HG02759 (cell line): ENCODE measurements at regions not wholly inside any gene's neighbourhood (a gene's known extent, or its start where the extent isn't known, plus 50 kb on each side); places are given as distances from the start of the nearest gene placed in this dataset.
"Not testable (repeated sequence)": the region's sequence is repeated elsewhere in the genome, so short reads cannot be mapped to it uniquely, and the experiment has no call there.

Experiments
- ATAC-seq: cut with Tn5 transposase; IDR thresholded peaks from one replicate; pipeline ENCODE4 v1.9.1; 2021; ENCODE audit warnings: mild to moderate bottlenecking, moderate library complexity; ENCODE audit not compliant: unreplicated experiment

DNA sequence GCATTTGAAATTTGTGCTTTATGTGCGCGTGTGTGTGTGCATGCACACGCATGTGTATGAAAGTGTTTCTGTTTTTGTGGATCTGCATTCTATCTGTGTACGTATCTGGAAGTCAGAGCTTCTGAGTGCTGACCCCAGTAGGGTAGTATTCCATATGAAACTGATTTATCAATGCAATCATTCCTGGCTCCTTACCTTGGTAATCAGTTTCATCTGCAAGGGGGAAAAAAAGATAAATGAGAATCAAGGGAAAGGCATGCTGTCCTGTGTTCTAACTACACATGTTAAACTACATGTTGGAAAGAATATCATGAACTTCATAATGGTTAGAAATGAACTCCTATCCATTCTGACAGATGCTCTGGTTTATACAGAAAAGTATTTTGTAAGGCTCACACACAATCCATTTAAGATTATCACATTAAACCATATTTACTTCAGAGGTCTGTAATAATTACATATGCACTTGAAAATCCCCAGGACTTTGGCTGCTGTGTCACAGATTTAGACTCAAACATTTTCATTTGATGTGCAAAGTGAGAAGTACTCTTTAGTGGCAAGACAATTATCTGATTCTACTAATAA is 276.1 kb upstream of the LMO3 start:
- no peak for ATAC-seq

DNA sequence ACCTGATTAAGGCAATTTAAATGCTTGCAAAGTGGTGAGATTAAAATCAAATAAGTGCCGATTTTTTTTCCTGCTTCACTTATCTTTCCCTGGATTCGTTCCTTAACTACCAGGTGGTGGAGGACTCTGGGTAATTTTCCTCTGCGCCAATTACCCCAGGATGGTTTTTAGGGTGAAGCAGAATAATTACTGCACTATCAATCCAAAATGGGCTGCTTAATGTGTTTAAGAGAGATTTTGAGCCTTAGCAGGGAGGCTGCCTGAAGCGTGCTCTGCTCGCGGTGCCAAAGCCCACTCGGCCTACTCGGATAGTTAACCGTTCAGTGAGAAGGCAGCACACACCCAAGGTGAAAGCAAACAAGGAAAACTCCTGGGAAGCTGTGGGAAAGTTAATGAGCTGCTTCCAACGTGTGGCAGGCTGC is 274.9 kb upstream of the LMO3 start:
- no peak for ATAC-seq

DNA sequence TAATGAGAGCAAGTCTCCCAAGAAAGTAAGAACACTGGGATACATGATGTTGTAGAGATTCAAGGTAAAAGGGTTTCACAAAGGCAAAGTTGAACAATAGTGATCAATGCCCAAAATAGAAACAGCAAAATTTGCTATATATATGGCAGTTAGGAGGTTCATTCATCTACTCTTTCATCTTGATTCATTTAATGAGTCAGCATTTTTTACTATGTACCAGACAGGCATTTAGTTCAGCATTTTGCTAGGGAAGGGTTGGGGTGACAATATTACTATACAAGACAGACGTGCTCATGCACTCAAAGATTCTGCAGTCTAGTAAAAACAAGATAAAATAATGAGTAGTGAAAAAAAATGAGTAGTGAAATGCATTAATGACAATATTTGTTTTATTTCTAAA is 264.9 kb upstream of the LMO3 start:
- no peak for ATAC-seq

DNA sequence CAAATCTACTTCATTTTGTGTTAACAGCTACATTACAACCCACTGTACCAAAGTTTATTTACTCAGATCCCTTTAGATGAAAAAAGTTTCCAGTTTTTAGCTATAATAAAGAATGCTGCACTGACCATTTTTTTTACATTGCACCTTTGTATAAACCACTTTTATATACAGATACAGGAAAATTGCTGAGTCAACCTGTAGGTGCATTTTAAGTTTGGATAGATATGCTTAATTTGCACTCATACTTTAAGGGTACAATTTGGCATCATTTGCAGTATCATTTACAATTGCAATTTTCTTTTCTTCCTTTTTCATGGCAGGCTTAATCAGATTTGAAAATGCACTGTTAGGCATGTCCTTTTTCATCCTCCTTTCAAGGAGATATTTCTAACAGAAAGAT is 257.8 kb upstream of the LMO3 start:
- ATAC-seq, result no peak

DNA sequence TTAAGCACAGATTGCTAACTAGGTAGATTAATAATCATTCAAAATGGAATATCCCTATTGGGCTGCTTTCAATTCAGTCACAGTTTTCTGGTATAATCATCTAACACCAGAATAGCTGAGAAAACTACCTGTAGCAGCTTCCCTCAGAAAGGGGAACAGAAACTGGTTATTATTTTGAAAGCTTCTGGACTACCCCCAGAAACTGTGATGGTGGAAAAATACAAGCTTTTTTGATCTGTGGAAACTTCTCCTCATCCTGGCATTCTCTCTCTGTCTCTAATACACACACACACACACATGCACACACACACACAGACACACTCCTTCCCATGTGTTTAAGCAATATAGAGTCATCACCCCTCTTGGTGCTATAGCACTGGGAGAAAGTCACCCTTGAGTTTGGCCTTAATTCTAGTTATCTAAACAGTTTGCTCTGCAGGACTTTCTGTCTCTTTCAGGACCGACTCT is 251.5 kb upstream of the LMO3 start:
- ATAC-seq, result peak; percentile 96

DNA sequence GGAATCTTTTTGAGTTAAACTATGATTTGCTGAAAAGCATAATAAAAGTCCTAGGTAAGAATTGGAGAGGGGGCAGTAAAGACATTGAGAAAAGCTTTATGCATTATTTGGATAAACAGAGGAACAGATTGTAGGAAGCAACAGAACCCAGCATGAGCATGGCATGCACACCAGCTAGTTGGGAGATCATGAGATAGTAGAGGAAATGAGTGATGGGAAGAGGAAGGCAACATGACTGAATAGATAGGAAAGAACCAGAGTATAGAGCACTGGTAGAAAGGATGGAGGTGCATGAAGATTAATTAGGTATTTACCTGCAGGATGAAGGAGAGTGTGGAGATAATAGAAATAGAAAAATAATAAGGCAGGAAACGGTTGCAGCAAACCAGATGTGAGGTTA is 248.5 kb upstream of the LMO3 start:
- ATAC-seq, result no peak

DNA sequence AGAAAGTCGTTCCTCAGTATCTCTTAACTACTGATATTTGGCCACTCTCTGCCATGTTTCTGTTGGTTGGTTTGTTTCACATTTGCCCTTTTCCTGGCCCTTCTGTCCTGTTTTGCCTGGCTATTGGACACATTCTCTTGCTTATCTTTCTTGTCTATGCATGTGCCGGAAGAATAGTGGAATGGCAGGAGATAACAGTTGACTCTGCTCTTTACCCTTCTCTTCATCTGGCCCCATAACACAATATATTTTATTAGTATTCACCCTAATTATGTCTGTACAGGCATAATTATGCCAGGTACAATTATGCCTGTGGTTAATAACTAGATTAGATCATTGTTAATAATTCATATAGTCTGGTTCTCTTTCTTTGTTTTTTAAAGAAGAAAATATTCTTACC is 243.5 kb upstream of the LMO3 start:
- ATAC-seq, result no peak

DNA sequence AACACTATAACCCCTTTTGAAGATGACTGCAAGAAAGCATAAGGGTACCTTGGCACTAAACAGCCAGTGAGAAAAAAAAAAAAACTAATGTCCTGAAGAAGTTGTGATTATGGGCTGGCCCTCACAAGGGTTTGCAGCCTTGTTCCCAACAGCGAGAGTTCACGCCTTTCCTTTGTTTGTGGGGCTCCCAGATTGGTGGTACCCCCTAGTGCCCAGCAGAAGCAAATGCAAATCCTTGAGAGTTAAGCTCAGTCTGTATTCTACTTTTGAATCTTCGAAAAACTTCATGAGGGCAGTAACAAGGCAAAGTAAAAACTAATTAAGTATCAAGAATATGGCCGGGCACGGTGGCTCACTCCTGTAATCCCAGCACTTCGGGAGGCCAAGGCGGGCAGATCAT is 238.9 kb upstream of the LMO3 start:
- ATAC-seq, result no peak

DNA sequence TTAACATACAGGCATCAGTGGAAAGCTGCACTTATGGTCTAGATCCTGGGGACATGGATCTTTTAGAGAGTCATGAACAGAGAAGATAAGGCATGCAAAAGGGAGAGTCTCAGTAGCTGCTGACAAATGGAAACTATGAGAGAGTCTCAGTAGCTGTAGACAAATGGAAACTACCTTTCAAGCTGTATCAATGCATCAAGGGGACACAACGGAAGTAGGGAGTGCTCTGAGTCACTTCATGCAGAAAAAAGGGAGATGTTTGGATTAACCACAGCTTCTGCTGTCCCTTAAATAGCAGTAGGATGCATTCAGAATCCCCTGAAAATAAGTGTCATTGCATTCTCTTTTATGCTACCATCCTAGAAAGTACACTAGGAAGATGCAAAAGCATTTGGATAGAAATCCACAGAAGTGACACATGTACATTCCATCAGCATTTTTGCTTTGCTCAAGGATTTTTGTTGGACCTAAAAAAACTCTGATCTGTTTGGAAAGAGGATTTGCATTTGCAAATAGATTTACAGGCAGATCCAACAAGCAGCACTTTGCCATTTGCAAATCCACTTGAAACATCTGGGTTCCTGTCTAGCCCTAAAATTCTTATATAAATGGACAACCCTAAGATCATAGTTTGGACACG is 227.5 kb upstream of the LMO3 start:
- peak; percentile 92 for ATAC-seq

DNA sequence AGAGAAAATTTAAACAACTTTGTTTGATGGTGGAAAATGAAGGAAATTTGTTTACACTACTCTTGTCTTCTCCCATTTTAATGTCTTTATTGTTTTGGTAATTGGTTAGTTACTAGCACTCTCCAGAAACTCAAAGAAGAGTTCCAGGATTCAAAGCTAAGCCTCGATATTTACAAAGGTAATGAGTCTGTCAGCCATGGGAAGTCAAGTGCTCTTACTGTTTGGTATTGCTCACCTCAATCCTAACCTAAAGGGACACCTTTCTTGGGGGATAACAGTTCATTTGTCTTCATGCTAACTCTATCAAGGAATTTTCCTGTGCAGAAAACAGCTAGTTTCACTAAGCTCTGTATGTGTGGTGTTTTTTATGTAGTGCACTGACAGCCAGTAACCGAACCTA is 222.9 kb upstream of the LMO3 start:
- ATAC-seq, result no peak

DNA sequence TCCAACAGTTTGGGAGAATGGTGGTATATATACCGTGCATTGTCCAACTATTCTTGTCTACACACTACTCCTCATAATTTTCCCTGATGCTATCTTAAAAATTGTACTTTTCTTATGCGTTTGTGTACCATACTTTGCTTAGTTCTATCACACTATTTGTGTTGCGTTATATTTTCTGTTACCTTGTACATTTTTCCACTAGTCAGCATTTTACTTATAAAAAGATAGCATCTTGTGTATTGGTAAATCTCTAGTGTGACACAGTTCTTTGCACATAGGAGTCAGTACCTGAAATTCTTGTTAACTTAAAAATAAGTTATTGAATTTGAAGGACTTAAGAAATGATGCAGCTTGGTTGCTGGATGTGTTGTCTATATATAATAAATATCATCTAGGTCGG is 201.8 kb upstream of the LMO3 start:
- no peak for ATAC-seq

DNA sequence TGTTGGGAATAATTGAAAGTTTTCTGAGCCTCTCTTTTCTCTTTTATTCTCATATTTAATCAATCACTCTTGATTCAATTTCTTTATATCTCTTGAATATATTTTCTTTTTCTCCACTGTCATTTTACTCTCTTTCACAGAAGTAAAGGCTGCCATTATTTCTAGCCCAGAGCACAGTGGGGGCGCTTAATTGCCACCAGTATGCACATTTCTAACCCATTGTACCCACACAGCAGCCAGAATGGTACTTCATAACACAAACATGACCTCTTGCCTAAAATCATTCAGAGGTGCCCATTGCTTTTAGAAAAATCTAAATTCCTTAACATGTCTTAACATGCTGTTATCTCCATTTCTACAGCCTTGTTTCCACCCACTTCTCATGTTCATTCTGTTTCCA is 190.2 kb upstream of the LMO3 start:
- no peak for ATAC-seq

DNA sequence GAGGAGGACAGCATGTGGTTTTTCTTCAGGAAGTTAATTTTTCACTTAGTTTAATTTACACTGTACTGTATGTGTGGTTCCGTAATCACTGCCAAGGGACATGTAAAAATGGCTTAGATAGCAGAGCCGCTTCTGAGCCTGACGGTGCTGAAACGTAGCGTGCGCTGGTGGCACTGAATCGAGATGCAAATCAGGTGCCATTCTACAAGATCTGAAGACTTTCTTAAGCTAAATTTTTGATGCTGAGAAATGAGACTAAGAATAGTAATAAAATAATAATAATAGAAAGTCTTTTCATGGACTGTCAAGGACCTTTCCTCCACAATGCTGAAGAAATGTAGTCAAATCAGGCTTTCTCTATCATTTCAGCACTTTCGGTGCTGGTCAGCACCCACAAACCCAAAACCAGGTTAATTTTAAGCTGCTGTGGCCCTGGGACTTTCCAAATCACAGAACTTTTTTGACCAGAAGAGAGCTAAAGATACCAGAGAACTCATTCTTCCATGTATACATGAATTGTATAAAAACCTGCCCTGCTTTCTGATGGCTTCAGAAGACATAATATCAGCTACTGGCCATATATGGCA is 183.3 kb upstream of the LMO3 start:
- ATAC-seq, result peak; percentile 85

DNA sequence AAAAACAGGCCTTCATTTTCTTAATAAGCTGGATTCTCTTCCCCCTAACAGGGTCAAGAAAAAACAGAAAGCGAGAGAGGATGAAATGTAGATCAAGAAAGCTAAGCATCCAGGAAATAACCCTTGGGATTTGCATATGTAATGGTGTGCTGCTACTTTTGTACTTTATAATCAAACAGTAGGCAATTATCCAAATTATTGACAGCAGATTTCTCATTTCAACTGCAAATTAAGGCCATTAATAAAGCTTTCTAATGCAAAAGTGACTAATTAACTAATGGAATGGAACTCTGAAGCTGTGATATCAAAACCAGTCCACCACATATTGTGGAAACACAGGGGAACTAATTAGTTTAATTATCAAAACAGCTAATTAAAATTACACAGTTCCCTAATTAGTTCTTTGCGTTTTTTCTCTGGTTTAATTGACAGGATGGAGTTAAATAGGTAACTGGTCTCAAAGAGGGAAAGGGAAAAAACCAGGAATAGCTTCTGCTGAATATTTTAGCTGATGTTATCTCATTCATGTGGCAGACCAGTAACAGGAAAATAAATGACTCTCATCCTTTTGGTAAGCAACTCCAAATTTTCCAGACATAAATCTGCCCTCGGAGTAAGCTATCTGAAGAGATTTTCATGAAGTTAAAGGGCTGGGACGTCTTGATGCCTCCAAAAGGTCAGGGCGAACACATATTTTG is 182.7 kb upstream of the LMO3 start:
- no peak for ATAC-seq

DNA sequence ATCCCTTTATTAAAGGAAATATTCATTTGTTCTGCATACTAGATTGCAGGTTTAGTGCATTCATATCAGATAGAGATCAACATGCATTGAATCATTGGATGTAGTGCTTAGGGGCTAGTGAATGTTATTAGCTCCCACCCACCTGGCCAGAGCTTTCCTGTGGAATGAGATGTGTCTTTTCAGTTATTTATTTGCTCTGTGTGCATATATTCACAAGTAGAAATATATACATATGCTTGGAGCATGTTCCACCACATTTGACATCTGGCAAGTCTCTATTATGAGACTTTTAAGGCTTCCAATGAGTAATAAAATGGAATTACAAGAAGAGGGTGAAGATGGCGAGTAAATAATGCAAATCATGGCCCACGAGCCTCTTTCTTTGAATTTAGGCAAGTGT is 180.0 kb upstream of the LMO3 start:
- no peak for ATAC-seq

DNA sequence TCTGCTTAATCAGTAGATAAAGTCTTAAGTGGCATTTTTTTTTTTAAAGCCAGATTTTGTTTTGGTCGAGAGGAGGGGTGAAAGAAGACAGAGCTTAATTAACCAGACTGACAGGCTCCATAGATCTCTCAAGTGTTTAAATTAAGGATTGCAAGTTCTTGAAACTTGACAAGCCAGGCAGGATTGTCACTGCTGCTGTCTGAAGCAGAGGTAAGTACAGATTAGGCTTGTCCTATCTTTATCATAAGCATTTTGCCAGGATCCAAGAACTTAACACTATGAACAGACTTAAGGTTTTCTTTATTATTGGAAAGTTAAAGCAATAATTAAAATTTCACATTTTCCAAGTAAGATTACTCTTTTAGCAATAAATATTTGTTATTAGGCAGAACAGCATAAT is 179.6 kb upstream of the LMO3 start:
- no peak for ATAC-seq

DNA sequence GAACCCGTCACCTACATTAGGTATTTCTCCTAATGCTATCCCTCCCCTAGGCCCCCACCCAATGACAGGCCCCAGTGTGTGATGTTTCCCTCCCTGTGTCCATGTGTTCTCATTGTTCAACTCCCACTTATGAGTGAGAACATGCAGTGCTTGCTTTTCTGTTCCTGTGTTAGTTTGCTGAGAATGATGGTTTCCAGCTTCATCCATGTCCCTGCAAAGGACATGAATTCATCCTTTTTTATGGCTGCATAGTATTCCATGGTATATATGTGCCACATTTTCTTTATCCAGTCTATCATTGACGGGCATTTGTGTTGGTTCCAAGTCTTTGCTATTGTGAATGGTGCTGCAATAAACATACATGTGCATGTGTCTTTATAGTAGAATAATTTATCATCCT is 163.2 kb upstream of the LMO3 start:
- not testable (repeated sequence) for ATAC-seq

DNA sequence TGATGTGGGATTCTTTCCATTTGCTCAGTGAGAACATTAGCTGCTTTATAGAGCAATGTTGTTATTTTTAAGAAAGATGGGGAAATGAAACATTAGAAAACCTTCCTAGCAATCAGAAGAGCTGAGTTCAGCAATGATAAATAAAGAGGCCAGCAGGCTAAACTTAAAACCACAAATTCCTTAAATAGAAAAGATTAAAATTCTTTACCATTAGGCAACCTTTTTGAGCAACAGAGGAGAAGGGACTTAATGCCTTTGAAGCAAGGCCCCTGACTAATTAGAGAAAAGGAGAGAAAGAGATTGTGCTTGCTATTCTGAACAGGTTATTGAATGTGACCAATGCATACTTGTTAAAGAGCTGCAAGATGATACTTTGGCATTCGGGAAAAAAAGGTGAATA is 160.8 kb upstream of the LMO3 start:
- ATAC-seq, result no peak

DNA sequence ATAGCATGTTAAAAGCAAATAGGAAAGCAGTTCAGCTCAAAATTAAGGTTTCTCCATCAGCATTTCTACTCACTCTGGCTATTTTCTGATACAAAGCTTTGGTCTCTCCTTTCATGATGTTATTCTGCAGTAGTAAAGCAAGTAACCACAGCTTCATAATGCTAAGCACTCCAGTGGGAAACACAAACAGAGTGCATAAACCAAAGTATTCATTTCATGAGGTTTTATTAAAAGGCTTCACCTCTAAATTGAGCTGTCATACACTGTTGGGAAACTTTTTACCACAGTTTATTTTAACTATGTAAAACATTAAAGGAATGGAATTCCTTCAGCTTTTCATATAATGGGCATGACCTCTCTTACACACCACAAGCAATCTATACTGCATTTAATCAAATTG is 157.9 kb upstream of the LMO3 start:
- no peak for ATAC-seq

DNA sequence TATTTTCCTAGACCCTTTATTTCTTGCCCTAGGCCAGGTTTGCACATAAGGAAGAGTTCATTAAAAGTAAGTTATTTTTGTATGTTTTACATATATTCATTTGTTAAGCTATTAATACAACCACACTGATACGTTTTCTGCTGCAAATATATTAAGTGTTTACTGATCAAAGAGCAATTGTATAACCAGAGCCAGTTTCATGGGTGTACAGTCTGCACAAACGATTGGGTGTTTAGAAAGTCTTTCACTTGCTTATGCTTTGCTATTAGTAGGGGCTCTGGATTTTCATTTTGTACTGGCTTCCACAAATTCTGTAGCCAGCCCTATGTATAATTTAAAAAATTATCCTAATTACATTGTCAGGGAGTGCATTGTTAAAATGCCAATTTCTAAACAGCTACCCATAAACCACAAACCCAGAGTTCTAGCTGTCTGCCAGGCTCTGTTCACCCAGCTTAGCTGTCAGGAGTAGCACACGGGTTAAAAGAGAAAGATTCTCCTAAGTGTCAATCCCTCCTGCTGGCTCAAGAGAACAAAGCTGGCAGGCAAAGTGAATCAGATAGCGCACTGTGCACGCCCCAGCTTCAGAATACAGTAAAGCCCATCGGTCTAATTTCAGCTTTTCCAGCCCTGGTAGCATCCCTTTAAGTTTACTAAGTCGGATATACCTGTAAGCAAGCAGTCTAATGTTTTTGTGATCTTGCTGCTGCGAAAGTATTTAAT is 151.0 kb upstream of the LMO3 start:
- ATAC-seq, result no peak

DNA sequence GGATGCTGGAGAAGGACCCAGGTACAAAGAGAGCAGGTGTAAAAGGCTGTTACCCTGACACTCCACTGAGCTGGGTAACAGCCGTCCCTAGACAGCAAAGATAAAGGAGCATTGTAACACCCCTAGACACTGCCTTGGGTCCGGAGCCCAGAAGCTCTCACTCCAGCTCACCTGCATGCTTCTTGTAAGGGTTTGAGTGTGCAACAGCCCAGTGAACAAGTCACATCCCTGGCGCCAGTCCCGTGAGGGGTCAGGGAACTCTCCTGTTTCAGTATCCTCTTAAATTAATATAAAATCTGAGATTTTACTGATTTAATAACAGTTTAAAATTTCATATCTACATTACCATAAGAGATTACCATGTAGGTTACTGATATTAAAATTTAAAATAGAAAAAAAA is 124.8 kb upstream of the LMO3 start:
- ATAC-seq, result no peak
